ENCODE measurements at regions not wholly inside any gene's neighbourhood (a gene's known extent, or its start where the extent isn't known, plus 50 kb on each side); places are given as distances from the start of the nearest gene placed in this dataset.

GRCh38 chr18:56351911-56352500 is 286.4 kb downstream of the TXNL1 start:
- intact Hi-C loops (cut with DNase I) = no loop called here
- TF ChIP-seq POLR2AphosphoS5 (IDR thresholded peaks at IDR 0.05) (no peak), CTCF (IDR thresholded peaks at IDR 0.05) (no peak), EP300 (IDR thresholded peaks at IDR 0.05) (no peak), POLR2A (IDR thresholded peaks at IDR 0.05; ENCODE audit: low read depth) (no peak)
- Histone ChIP-seq H3K9me3 (no peaks in the 10 kb centered on the region), H3K4me3 (no peak overlapping the region), H3K4me1 (no peaks in the 10 kb centered on the region), H3K27me3 (no peaks in the 10 kb centered on the region), H3K27ac (replicated peaks in 1 of 4) (no peak overlapping the region), H3K36me3 (no peaks in the 10 kb centered on the region)
- no peak for DNase-seq (ENCODE audit: extremely low spot score)
- WGBS = 65% methylated on average over 6 of the region's 6 CpGs

GRCh38 chr18:56337507-56337906 is 300.9 kb downstream of the TXNL1 start:
- DNase-seq (ENCODE audit: extremely low spot score) = no peak
- Histone ChIP-seq H3K27ac (replicated peaks in 1 of 4) (no peak overlapping the region), H3K27me3 (no peaks in the 10 kb centered on the region), H3K4me3 (no peak overlapping the region), H3K9me3 (no peaks in the 10 kb centered on the region), H3K36me3 (no peaks in the 10 kb centered on the region), H3K4me1 (no peaks in the 10 kb centered on the region)
- 85% methylated on average over 4 of the region's 4 CpGs for WGBS
- TF ChIP-seq POLR2AphosphoS5 (IDR thresholded peaks at IDR 0.05) (no peak), POLR2A (IDR thresholded peaks at IDR 0.05; ENCODE audit: low read depth) (no peak), EP300 (IDR thresholded peaks at IDR 0.05) (no peak), CTCF (IDR thresholded peaks at IDR 0.05) (no peak)
- intact Hi-C loops (cut with DNase I) = no loop called here

GRCh38 chr18:56333839-56334238 is 304.6 kb downstream of the TXNL1 start:
- 81% methylated on average over 2 of the region's 2 CpGs for WGBS
- H3K27me3 ChIP-seq = no peaks in the 10 kb centered on the region
- DNase-seq (ENCODE audit: extremely low spot score) = no peak
- H3K36me3 ChIP-seq = no peaks in the 10 kb centered on the region
- H3K9me3 ChIP-seq = no peaks in the 10 kb centered on the region
- TF ChIP-seq CTCF (IDR thresholded peaks at IDR 0.05) = no peak
- no peak for TF ChIP-seq POLR2AphosphoS5 (IDR thresholded peaks at IDR 0.05)
- no peak for TF ChIP-seq POLR2A (IDR thresholded peaks at IDR 0.05; ENCODE audit: low read depth)
- no peak for TF ChIP-seq EP300 (IDR thresholded peaks at IDR 0.05)
- no peaks in the 10 kb centered on the region for H3K4me1 ChIP-seq
- no peak overlapping the region for H3K4me3 ChIP-seq
- no peak overlapping the region for H3K27ac ChIP-seq (replicated peaks in 1 of 4)
- intact Hi-C loops (cut with DNase I) = no loop called here

- Histone ChIP-seq H3K27ac (replicated peaks in 1 of 4) (no peak overlapping the region), H3K36me3 (no peaks in the 10 kb centered on the region), H3K4me3 (no peak overlapping the region), H3K4me1 (no peaks in the 10 kb centered on the region), H3K9me3 (no peaks in the 10 kb centered on the region), H3K27me3 (no peaks in the 10 kb centered on the region)
- DNase-seq (ENCODE audit: extremely low spot score) = no peak
- no peak for TF ChIP-seq EP300 (IDR thresholded peaks at IDR 0.05)
- no peak for TF ChIP-seq POLR2AphosphoS5 (IDR thresholded peaks at IDR 0.05)
- TF ChIP-seq POLR2A (IDR thresholded peaks at IDR 0.05; ENCODE audit: low read depth) = no peak
- no peak for TF ChIP-seq CTCF (IDR thresholded peaks at IDR 0.05)
- intact Hi-C loops (cut with DNase I) = no loop called here
- WGBS = 95% methylated on average over 4 of the region's 4 CpGs
These were observed 305.2 kb downstream of the TXNL1 start for GRCh38 chr18:56333146-56333545.

GRCh38 chr18:56332371-56332770 is 306.0 kb downstream of the TXNL1 start:
- Histone ChIP-seq H3K36me3 (no peaks in the 10 kb centered on the region), H3K4me1 (peaks cover 0 to 3% (median 2%) of the 10 kb centered on the region in 4 donors), H3K4me3 (no peak overlapping the region), H3K27me3 (no peaks in the 10 kb centered on the region), H3K9me3 (no peaks in the 10 kb centered on the region), H3K27ac (replicated peaks in 1 of 4) (no peak overlapping the region)
- WGBS = 82% methylated on average over 4 of the region's 4 CpGs
- TF ChIP-seq POLR2AphosphoS5 (IDR thresholded peaks at IDR 0.05) (no peak), POLR2A (IDR thresholded peaks at IDR 0.05; ENCODE audit: low read depth) (no peak), CTCF (IDR thresholded peaks at IDR 0.05) (no peak), EP300 (IDR thresholded peaks at IDR 0.05) (no peak)
- DNase-seq (ENCODE audit: extremely low spot score) = no peak
- intact Hi-C loops (cut with DNase I) = no loop called here
